HL-60 (cell line): ENCODE measurements at regions not wholly inside any gene's neighbourhood (a gene's known extent, or its start where the extent isn't known, plus 50 kb on each side); places are given as distances from the start of the nearest gene placed in this dataset.

ENCODE experiments used
- POLR2AphosphoS5 ChIP-seq: IDR thresholded peaks from 2 replicates; pipeline ENCODE4 v1.6.1; 2012; ENCODE audit warnings: low read depth
- REST ChIP-seq: IDR thresholded peaks from 2 replicates; pipeline ENCODE4 v1.6.1; 2012; ENCODE audit warnings: low read depth; ENCODE audit not compliant: insufficient replicate concordance
- SPI1 ChIP-seq: IDR thresholded peaks from 2 replicates; pipeline ENCODE4 v1.6.1; 2012; ENCODE audit warnings: low read depth, mild to moderate bottlenecking, borderline replicate concordance
- TF ChIP-seq, protein P1 (sequence below): IDR thresholded peaks from one replicate; pipeline ENCODE4 v1.5.1; 2011; ENCODE audit warnings: low read length, control low read depth, inconsistent platforms; ENCODE audit not compliant: insufficient read depth

DNA sequence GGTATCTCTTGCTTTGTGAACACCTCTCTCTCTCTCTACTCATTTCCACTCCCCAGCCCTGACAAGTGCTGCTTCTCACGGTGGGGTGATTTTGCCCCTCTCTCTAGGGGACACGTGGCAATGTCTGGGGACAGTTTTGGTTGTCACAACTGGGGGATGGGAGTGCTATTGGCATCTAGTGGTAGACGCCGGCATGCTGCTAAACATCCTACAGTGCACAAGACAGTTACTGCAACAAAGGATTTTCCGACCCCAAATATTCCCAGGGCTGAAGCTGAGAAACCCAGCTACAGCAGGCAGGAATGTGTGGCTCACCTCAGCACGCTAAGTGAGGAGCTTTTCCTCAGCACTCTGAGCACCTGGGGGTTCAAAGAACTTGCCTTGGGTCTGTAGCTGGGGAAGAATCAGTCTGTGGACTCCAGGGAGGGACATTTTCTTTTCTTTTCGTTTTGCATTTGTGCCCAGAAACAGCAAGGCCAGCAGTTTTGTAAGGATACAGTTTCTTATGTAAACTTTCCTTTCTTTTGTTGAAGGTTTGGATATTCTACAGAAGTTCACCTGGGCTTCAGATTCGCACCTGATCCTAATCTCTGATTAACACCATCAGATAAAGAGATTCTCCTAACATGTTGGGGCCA is 246.9 kb upstream of the ZFP64 start:
- no peak for TF ChIP-seq REST
- TF ChIP-seq, protein P1, sequence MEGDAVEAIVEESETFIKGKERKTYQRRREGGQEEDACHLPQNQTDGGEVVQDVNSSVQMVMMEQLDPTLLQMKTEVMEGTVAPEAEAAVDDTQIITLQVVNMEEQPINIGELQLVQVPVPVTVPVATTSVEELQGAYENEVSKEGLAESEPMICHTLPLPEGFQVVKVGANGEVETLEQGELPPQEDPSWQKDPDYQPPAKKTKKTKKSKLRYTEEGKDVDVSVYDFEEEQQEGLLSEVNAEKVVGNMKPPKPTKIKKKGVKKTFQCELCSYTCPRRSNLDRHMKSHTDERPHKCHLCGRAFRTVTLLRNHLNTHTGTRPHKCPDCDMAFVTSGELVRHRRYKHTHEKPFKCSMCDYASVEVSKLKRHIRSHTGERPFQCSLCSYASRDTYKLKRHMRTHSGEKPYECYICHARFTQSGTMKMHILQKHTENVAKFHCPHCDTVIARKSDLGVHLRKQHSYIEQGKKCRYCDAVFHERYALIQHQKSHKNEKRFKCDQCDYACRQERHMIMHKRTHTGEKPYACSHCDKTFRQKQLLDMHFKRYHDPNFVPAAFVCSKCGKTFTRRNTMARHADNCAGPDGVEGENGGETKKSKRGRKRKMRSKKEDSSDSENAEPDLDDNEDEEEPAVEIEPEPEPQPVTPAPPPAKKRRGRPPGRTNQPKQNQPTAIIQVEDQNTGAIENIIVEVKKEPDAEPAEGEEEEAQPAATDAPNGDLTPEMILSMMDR, result no peak
- no peak for TF ChIP-seq POLR2AphosphoS5
- no peak for TF ChIP-seq SPI1
